HG02759 (cell line): ENCODE measurements at regions not wholly inside any gene's neighbourhood (a gene's known extent, or its start where the extent isn't known, plus 50 kb on each side); places are given as distances from the start of the nearest gene placed in this dataset.
"Not testable (repeated sequence)": the region's sequence is repeated elsewhere in the genome, so short reads cannot be mapped to it uniquely, and the experiment has no call there.

Experiments used
- ATAC-seq: cut with Tn5 transposase; IDR thresholded peaks from one replicate; pipeline ENCODE4 v1.9.1; 2021; ENCODE audit warnings: mild to moderate bottlenecking, moderate library complexity; ENCODE audit not compliant: unreplicated experiment

GRCh38 chr4:179352221-179352620 lies 1910.0 kb upstream of the AGA start:
- ATAC-seq: no peak

GRCh38 chr4:179353786-179354185 lies 1911.5 kb upstream of the AGA start:
- no peak for ATAC-seq

DNA sequence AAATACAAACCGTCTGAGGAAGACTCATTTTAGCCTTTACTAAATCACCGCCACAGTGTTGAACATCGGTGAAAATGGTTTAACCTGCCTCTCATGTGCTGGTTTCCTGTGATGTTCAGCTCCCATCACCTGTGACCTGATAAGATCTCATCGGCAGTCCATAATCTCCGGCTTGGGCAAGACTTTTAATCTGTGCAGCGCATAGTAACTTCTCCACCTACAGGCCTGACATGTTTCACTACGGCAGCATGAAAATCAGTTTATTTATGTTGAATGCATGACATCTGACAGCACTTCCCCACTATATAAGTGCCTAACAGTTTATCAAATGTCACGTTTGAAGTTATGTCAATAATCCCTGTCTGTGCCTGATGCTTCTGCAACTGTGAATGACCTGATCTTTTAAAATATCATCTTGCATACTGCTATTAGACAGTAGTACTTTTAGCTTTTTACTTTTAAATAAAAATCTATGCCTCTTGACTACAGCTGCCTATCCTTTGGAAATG lies 1919.8 kb upstream of the AGA start:
- no peak for ATAC-seq

GRCh38 chr4:179365932-179366331 lies 1923.7 kb upstream of the AGA start:
- not testable (repeated sequence) for ATAC-seq

DNA sequence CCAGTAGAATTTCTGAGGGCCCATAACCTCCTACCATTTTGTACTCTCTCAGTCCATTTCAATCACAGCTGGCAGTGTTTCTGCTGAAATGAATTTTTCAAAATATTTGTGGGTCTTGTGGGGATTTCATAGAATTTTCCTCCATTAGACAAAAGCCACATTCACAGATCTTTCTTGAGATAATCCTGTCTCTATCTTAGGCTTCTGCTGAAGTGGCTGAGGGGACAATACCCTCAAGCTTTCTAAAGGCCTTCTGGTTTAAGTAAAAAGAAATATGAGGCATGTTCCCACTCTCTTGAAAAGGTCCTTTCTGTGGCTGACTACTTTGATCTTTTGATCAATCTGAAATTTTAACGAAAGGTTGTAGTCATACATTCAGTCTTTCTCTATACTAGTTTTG lies 1930.0 kb upstream of the AGA start:
- no peak for ATAC-seq

- ATAC-seq: no peak
Observed at GRCh38 chr4:179372746-179373145, 1930.5 kb upstream of the AGA start.

DNA sequence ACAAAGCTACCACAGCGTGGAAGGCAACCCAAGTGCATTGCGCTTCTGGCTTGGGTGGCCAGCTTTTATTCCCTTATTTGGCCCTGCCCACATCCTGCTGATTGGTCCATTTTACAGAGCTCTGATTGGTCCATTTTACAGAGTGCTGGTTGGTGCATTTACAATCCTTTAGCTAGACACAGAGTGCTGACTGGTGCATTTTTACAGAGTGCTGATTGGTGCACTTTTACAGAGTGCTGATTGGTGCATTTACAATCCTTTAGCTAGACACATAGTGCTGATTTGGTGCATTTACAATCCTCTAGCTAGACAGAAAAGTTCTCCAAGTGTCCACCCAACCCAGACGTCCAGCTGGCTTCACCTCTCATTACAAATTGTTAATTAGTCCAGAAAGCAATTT lies 1936.6 kb upstream of the AGA start:
- not testable (repeated sequence) for ATAC-seq

DNA sequence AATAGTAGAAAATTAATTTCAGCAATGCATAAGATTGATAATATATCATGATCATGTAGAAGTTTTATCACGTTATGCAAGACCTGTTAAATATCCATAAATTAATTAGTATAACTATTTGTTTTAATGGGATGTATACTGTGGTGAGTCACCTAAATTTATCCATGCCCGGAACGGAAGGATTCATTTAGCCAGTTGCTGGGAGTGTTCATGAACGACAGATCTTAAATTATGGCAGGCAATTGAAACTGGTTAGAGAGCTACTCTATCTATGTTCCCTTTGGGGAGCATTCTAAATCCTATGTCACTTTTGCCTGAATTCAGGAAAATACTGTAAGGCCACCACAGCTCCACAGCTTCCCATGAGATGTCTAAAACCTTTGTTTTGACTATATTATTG lies 1950.5 kb upstream of the AGA start:
- no peak for ATAC-seq

- no peak for ATAC-seq
Observed at GRCh38 chr4:179398414-179398813, 1956.2 kb upstream of the AGA start.

GRCh38 chr4:179399054-179399782 lies 1957.0 kb upstream of the AGA start:
- no peak for ATAC-seq

- no peak for ATAC-seq
Observed at GRCh38 chr4:179415037-179415846, 1973.0 kb upstream of the AGA start.

DNA sequence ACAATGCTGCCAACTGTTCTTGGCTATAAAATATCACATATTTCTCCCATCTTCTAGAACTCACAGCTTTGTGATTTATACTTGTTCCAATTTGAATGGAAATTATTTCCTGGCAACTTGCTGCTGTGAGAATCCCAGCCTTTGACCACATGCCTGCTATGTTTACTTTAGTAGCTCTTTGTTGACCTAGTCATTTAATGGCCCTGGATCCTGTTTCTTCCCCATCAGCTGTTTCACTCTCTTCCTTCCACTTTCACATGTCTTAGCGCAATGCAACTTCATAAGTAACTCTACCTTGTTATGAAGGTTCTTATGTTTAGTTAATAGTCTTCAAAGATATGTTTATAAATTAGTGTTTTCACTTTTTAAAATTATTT lies 1973.6 kb upstream of the AGA start:
- no peak for ATAC-seq

GRCh38 chr4:179417357-179417756 lies 1975.1 kb upstream of the AGA start:
- ATAC-seq: no peak

DNA sequence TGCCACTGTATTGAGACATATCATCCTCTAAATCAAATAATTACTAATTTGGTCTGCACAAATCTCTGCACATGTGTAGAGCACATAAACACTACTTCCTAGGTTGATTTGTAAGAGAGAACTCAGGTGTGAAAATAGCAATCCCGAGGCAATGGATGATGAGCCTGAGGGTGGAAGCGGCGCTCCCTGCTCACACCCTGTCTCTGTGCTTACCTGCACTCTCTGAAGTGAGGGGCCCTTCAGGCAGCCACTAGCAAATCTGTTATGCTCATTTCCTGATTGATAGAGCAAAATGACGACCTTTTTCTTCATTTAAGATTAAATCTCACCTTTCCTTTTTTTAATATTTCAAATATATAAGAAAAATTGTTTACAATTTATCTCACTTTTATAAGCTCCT lies 1995.7 kb upstream of the AGA start:
- ATAC-seq: no peak

DNA sequence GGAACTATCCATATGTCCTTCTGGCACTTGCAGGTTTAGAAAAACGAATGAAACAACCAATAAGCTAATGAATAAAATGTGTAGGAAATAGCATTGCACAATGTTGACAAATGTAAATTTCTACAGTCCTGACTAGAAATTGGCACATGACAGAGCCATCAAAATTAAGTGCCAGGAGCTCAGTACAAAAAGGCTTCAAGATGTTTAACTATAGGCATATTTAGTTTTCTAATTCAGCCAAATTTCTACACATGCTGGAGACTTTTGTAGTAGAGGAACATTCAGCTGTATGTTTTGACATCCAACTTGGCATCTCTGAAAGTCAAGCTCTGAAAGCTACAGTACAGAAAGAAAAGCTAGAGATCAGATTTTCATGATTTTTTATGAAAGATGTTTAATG lies 1999.4 kb upstream of the AGA start:
- no peak for ATAC-seq

GRCh38 chr4:179447308-179447707 lies 2005.1 kb upstream of the AGA start:
- ATAC-seq: no peak

- ATAC-seq: no peak
Observed at GRCh38 chr4:179465131-179465797, 2023.0 kb upstream of the AGA start.

GRCh38 chr4:179467878-179468277 lies 2025.6 kb upstream of the AGA start:
- no peak for ATAC-seq

- no peak for ATAC-seq
Observed at GRCh38 chr4:179472164-179472563, 2029.9 kb upstream of the AGA start.

DNA sequence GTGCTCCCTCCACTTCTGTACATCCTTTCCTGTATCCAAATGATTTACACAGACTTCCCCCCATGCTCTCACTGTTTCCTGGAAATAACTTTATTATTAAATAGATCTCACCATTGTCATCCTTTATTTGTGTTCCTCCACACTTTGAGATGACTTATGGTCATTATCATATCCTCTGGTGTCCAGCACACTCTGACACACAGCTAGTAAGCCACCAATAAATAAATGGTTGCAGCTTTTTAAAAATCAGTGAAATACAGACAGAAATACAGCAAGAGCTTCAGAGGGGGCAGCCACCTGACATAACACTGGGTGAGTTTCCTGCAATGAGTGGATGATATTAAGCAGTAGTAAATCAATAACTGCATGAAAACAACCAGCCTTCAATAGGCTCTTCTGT lies 2036.4 kb upstream of the AGA start:
- ATAC-seq: no peak

GRCh38 chr4:179485781-179486180 lies 2043.5 kb upstream of the AGA start:
- ATAC-seq: no peak
